H1 (cell line): ENCODE measurements at regions not wholly inside any gene's neighbourhood (a gene's known extent, or its start where the extent isn't known, plus 50 kb on each side); places are given as distances from the start of the nearest gene placed in this dataset.

Experiments used
- BACH1 ChIP-seq: IDR thresholded peaks from 2 replicates; pipeline ENCODE4 v1.6.1; 2012; ENCODE audit warnings: low read length, improper control_type of control experiment
- CBX8 ChIP-seq: fragments of 300-800, 300-1000 bp; sonication (generic); IDR thresholded peaks from 2 replicates; pipeline ENCODE4 v1.7.1; 2016; ENCODE audit warnings: low read depth, low read length, borderline replicate concordance
- CHD7 ChIP-seq: fragments of 300-600 bp; sonication (generic); IDR thresholded peaks from 2 replicates; pipeline ENCODE4 v1.7.1; 2012; ENCODE audit warnings: low read length, moderate library complexity, mild to moderate bottlenecking, inconsistent platforms; ENCODE audit not compliant: insufficient replicate concordance
- HDAC6 ChIP-seq: IDR thresholded peaks from one replicate; pipeline ENCODE4 v1.7.1; 2012; ENCODE audit warnings: low read depth, mild to moderate bottlenecking, inconsistent platforms, low read length, moderate library complexity
- TCF12 ChIP-seq: IDR thresholded peaks from 2 replicates; pipeline ENCODE4 v1.6.1; 2011; ENCODE audit warnings: low read depth, mild to moderate bottlenecking, low read length
- YY1 ChIP-seq: IDR thresholded peaks from 2 replicates; pipeline ENCODE4 v1.6.1; 2011; ENCODE audit warnings: low read depth, mild to moderate bottlenecking, low read length

DNA sequence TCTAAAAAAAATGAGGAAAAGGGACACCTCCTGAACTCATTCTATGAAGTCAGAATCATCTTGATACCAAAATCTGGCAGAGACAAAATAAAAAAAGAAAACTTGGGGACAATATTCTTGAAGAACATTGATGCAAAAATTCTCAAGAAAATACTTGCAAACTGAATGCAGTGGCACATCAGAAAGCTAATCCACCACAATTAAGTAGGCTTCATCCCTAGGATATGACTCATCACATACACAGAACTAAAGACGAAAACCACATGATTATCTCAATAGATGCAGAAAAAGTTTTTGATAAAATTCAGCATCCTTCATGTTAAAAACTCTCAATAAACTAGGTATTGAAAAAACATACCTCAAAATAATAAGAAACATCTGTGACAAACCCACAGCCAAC lies 98.3 kb downstream of the FAM47B start (continued):
- no peak for TF ChIP-seq CHD7
- TF ChIP-seq TCF12, result no peak
- no peak for TF ChIP-seq CBX8
- no peak for TF ChIP-seq YY1
- TF ChIP-seq BACH1, result no peak
- TF ChIP-seq HDAC6, result no peak
